PFSK-1 (cell line): ENCODE measurements at regions not wholly inside any gene's neighbourhood (a gene's known extent, or its start where the extent isn't known, plus 50 kb on each side); places are given as distances from the start of the nearest gene placed in this dataset.

Experiments
- FOXP2 ChIP-seq: optimal IDR thresholded peaks from 2 replicates; pipeline ENCODE3; 2011; ENCODE audit warnings: borderline replicate concordance, control low read depth, inconsistent platforms; ENCODE audit not compliant: insufficient read depth; ENCODE audit errors: extremely low read length, extremely low read depth
- POLR2AphosphoS5 ChIP-seq: IDR thresholded peaks from 2 replicates; pipeline ENCODE4 v1.6.1; 2012; ENCODE audit warnings: low read depth, mild to moderate bottlenecking, control low read depth, low read length, moderate library complexity
- REST ChIP-seq, 2 experiments: IDR thresholded peaks; 2 replicates each; pipeline versions ENCODE4 v1.6.1 to v1.8.0; 2011 to 2012; ENCODE audit warnings: low read depth in 2 of 2, low read length in 2 of 2, control low read depth in 1 of 2, inconsistent platforms in 1 of 2, mild to moderate bottlenecking in 1 of 2, moderate library complexity in 1 of 2; ENCODE audit not compliant: insufficient read depth in 1 of 2
- SIN3A ChIP-seq: IDR thresholded peaks from 2 replicates; pipeline ENCODE4 v1.6.1; 2012; ENCODE audit warnings: mild to moderate bottlenecking, low read length, moderate library complexity, borderline replicate concordance; ENCODE audit not compliant: insufficient read depth
- TAF1 ChIP-seq: IDR thresholded peaks from 2 replicates; pipeline ENCODE4 v1.6.1; 2012; ENCODE audit warnings: low read length, control low read depth, borderline replicate concordance; ENCODE audit not compliant: insufficient read depth

DNA sequence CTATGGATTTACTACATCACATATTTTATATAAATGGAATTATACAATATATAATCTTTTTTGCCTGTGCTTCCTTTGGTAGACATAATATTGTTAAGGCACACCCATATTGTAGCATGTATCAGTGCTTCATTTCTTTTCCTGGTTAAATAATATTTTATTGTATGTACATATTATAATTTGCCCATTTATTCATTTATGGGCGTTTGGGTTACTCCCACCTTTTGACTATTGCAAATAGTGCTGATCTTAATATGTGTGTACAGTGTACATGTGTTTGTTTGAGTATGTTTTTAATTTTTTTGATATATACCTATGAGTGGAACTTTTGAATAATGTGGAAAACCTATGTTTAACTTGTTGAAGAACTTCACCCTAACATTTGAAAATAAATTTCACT is 804.2 kb downstream of the DHX35 start:
- TF ChIP-seq POLR2AphosphoS5 (no peak), REST (IDR thresholded peaks at IDR 0.05; ENCODE audit: insufficient read depth in 1 of 2, low read depth in 2 of 2, low read length in 2 of 2) (no peak), TAF1 (no peak), SIN3A (no peak), FOXP2 (no peak)
